Liver (tissue), 8 donors: ENCODE measurements at regions not wholly inside any gene's neighbourhood (a gene's known extent, or its start where the extent isn't known, plus 50 kb on each side); places are given as distances from the start of the nearest gene placed in this dataset.

Experiments
- DNase-seq: peaks from one replicate; pipeline ENCODE4 v3.0.0-alpha.2; 2017; ENCODE audit warnings: low spot score
- H3K27ac ChIP-seq, 2 donors: one replicate each; pipeline ENCODE4 v1.7.0; 2013; ENCODE audit warnings: inconsistent platforms in 2 of 2, low read length in 2 of 2, control low read depth in 1 of 2, low read depth in 1 of 2, mild to moderate bottlenecking in 1 of 2
- H3K27me3 ChIP-seq, 4 donors: one replicate each; pipeline versions ENCODE4 v1.6.1 to v1.7.0; 2013; ENCODE audit warnings: low read length in 3 of 4, inconsistent platforms in 1 of 4, mild to moderate bottlenecking in 1 of 4, moderate library complexity in 1 of 4; ENCODE audit not compliant: control insufficient read depth in 4 of 4, insufficient read depth in 4 of 4
- H3K36me3 ChIP-seq, 4 donors: one replicate each; pipeline versions ENCODE4 v1.6.1 to v1.7.0; 2013; ENCODE audit warnings: low read length in 3 of 4, mild to moderate bottlenecking in 3 of 4, low read depth in 1 of 4, moderate library complexity in 1 of 4; ENCODE audit not compliant: control insufficient read depth in 4 of 4, insufficient read depth in 3 of 4
- H3K4me1 ChIP-seq, 4 donors: one replicate each; pipeline versions ENCODE4 v1.6.1 to v1.7.0; 2013; ENCODE audit warnings: low read length in 3 of 4, mild to moderate bottlenecking in 3 of 4, moderate library complexity in 1 of 4; ENCODE audit not compliant: control insufficient read depth in 4 of 4, insufficient read depth in 4 of 4
- H3K4me3 ChIP-seq, 3 donors: one replicate each; pipeline versions ENCODE4 v1.6.1 to v1.7.0; 2013; ENCODE audit warnings: low read length in 3 of 3, control low read depth in 1 of 3, low read depth in 1 of 3, mild to moderate bottlenecking in 1 of 3
- H3K9ac ChIP-seq, 2 donors: one replicate each; pipeline ENCODE4 v1.7.0; 2013; ENCODE audit warnings: low read length in 2 of 2, mild to moderate bottlenecking in 2 of 2, moderate library complexity in 2 of 2, control low read depth in 1 of 2, low read depth in 1 of 2
- H3K9me3 ChIP-seq, 4 donors: one replicate each; pipeline versions ENCODE4 v1.6.1 to v1.7.0; 2013; ENCODE audit warnings: low read length in 3 of 4; ENCODE audit not compliant: control insufficient read depth in 4 of 4
- CTCF ChIP-seq: fragments of 150-350 bp; IDR thresholded peaks from 2 replicates; pipeline ENCODE4 v1.5.1; 2017; ENCODE audit warnings: improper control_type of control experiment, low read depth, low read length; ENCODE audit not compliant: missing input control
- EGR1 ChIP-seq, 2 donors: IDR thresholded peaks; 2 replicates each; pipeline ENCODE4 v1.6.1; 2016 to 2018; ENCODE audit warnings: antibody characterized with exemption in 2 of 2, low read depth in 2 of 2
- FOXA1 ChIP-seq: IDR thresholded peaks from 2 replicates; pipeline ENCODE4 v1.6.1; 2016; ENCODE audit warnings: antibody characterized with exemption
- FOXA2 ChIP-seq: IDR thresholded peaks from 2 replicates; pipeline ENCODE4 v1.6.1; 2016; ENCODE audit warnings: antibody characterized with exemption
- GABPA ChIP-seq, 2 donors: IDR thresholded peaks in 1 of 2; conservative IDR thresholded peaks in 1 of 2; 2 replicates each; pipeline ENCODE4 v1.6.1; 2016; ENCODE audit warnings: antibody characterized with exemption in 2 of 2, mild to moderate bottlenecking in 1 of 2, moderate library complexity in 1 of 2
- HNF4A ChIP-seq, 2 donors: conservative IDR thresholded peaks; 2 replicates each; pipeline ENCODE4 v1.6.1; 2016; ENCODE audit warnings: antibody characterized with exemption in 2 of 2, mild to moderate bottlenecking in 2 of 2
- HNF4G ChIP-seq: IDR thresholded peaks from 2 replicates; pipeline ENCODE4 v1.6.1; 2016; ENCODE audit warnings: antibody characterized with exemption
- JUND ChIP-seq, 2 donors: IDR thresholded peaks; 2 replicates each; pipeline ENCODE4 v1.6.1; 2016; ENCODE audit warnings: antibody characterized with exemption in 2 of 2
- NR2F2 ChIP-seq: IDR thresholded peaks from 2 replicates; pipeline ENCODE4 v1.6.1; 2016; ENCODE audit warnings: antibody characterized with exemption
- RAD21 ChIP-seq, 2 donors: IDR thresholded peaks; 2 replicates each; pipeline ENCODE4 v1.6.1; 2016; ENCODE audit warnings: antibody characterized with exemption in 2 of 2, mild to moderate bottlenecking in 2 of 2
- REST ChIP-seq: IDR thresholded peaks from 2 replicates; pipeline ENCODE4 v1.6.1; 2016; ENCODE audit warnings: antibody characterized with exemption, mild to moderate bottlenecking
- RXRA ChIP-seq, 2 donors: IDR thresholded peaks; 2 replicates each; pipeline ENCODE4 v1.6.1; 2017 to 2018; ENCODE audit warnings: antibody characterized with exemption in 2 of 2, mild to moderate bottlenecking in 1 of 2
- SP1 ChIP-seq: IDR thresholded peaks from 2 replicates; pipeline ENCODE4 v1.6.1; 2018; ENCODE audit warnings: antibody characterized with exemption, mild to moderate bottlenecking
- TAF1 ChIP-seq: conservative IDR thresholded peaks from 2 replicates; pipeline ENCODE4 v1.6.1; 2016; ENCODE audit warnings: antibody characterized with exemption, mild to moderate bottlenecking
- YY1 ChIP-seq: IDR thresholded peaks from 2 replicates; pipeline ENCODE4 v1.6.1; 2016; ENCODE audit warnings: antibody characterized with exemption, mild to moderate bottlenecking
- WGBS: extraction: QIAGEN DNeasy Blood & Tissue Kit; methylation state at CpG from one replicate; pipeline ENCODE4 v1.1.7; 2013; 5-methylcytosine and 5-hydroxymethylcytosine counted together
- TF ChIP-seq, protein P1 (sequence below): IDR thresholded peaks from 2 replicates; pipeline ENCODE4 v1.6.1; 2016; ENCODE audit warnings: antibody characterized with exemption
- TF ChIP-seq, protein P2 (sequence below): IDR thresholded peaks from 2 replicates; pipeline ENCODE4 v1.6.1; 2016; ENCODE audit warnings: antibody characterized with exemption
- TF ChIP-seq, protein P3 (sequence below): IDR thresholded peaks from 2 replicates; pipeline ENCODE4 v1.6.1; 2016; ENCODE audit warnings: antibody characterized with exemption
- donor health status: healthy.
- donor health status: healthy.
- donor health status: healthy.
- donor health status: healthy.
- donor health status: healthy.

DNA sequence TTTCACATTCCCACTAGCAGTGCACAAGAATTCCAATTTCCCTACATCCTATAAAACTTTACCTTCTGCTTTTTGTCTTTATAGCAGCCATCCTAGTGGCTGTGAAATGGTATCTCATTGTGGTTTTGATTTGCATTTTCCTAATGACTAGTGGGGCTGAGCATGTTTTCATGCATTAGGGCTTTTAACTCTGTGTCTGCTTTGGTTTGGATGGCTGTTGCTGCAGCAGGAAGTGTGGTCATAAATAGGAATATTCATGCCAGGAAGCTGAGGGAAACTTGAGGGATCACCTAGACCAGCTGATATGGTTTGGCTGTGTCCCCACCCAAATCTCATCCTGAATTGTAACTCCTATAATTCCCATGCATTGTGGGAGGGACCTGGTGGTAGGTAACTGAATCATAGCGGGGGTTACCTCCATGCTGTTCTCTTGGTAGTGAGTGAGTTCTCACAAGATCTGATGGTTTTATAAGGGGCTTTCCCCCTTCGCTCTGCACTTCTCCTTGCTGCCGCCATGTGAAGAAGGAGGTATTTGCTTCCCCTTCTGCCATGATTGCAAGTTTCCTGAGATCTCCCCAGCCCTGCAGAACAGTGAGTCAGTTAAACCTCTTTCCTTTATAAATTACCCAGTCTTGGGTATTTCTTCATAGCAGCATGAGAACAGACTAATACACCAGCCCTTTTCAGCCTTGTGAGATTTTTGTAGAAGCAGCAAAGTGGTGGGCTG lies 181.8 kb upstream of the PITRM1 start:
- WGBS = 90% methylated on average over 3 of the region's 3 CpGs
- Histone ChIP-seq H3K27me3 (no peaks in the 10 kb centered on the region), H3K27ac (no peak overlapping the region), H3K9ac (no peak overlapping the region), H3K4me1 (no peaks in the 10 kb centered on the region), H3K36me3 (no peaks in the 10 kb centered on the region), H3K4me3 (no peak overlapping the region), H3K9me3 (no peaks in the 10 kb centered on the region)
- DNase-seq = no peak
- no peak for TF ChIP-seq REST
- TF ChIP-seq YY1 = no peak
- TF ChIP-seq FOXA1 = no peak
- TF ChIP-seq TAF1 = no peak
- TF ChIP-seq, protein P1, sequence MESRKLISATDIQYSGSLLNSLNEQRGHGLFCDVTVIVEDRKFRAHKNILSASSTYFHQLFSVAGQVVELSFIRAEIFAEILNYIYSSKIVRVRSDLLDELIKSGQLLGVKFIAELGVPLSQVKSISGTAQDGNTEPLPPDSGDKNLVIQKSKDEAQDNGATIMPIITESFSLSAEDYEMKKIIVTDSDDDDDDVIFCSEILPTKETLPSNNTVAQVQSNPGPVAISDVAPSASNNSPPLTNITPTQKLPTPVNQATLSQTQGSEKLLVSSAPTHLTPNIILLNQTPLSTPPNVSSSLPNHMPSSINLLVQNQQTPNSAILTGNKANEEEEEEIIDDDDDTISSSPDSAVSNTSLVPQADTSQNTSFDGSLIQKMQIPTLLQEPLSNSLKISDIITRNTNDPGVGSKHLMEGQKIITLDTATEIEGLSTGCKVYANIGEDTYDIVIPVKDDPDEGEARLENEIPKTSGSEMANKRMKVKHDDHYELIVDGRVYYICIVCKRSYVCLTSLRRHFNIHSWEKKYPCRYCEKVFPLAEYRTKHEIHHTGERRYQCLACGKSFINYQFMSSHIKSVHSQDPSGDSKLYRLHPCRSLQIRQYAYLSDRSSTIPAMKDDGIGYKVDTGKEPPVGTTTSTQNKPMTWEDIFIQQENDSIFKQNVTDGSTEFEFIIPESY = no peak
- no peak for TF ChIP-seq NR2F2
- no peak for TF ChIP-seq RXRA (IDR thresholded peaks at IDR 0.05)
- no peak for TF ChIP-seq HNF4A (conservative IDR thresholded peaks at IDR 0.05)
- TF ChIP-seq RAD21 (IDR thresholded peaks at IDR 0.05) = no peak
- TF ChIP-seq, protein P2, sequence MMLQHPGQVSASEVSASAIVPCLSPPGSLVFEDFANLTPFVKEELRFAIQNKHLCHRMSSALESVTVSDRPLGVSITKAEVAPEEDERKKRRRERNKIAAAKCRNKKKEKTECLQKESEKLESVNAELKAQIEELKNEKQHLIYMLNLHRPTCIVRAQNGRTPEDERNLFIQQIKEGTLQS = no peak
- no peak for TF ChIP-seq EGR1 (IDR thresholded peaks at IDR 0.05; ENCODE audit: low read depth in 2 of 2)
- TF ChIP-seq, protein P3, sequence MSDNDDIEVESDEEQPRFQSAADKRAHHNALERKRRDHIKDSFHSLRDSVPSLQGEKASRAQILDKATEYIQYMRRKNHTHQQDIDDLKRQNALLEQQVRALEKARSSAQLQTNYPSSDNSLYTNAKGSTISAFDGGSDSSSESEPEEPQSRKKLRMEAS = no peak
- TF ChIP-seq GABPA (IDR thresholded peaks at IDR 0.05 in 1 of 2, conservative IDR thresholded peaks at IDR 0.05 in 1 of 2) = no peak
- no peak for TF ChIP-seq FOXA2
- no peak for TF ChIP-seq CTCF
- no peak for TF ChIP-seq SP1
- no peak for TF ChIP-seq JUND (IDR thresholded peaks at IDR 0.05)
- no peak for TF ChIP-seq HNF4G
